Activated T-cell treated with anti-CD3 and anti-CD28 coated beads, Interleukin-2, amount 50 U/mL, for 1 hour (primary cell): ENCODE measurements at regions not wholly inside any gene's neighbourhood (a gene's known extent, or its start where the extent isn't known, plus 50 kb on each side); places are given as distances from the start of the nearest gene placed in this dataset.

Experiments used
- DNase-seq: peaks from one replicate; pipeline ENCODE4 v3.0.0-alpha.2; 2020

- no peak for DNase-seq
These were observed 121.0 kb upstream of the TWIST2 start for GRCh38 chr2:238726670-238727584.

GRCh38 chr2:238727585-238728329 is 120.1 kb upstream of the TWIST2 start:
- DNase-seq, result no peak

- DNase-seq, result no peak
These were observed 119.3 kb upstream of the TWIST2 start for GRCh38 chr2:238728330-238729260.

- no peak for DNase-seq
These were observed 118.5 kb upstream of the TWIST2 start for GRCh38 chr2:238729261-238729935.

- DNase-seq, result no peak
These were observed 117.8 kb upstream of the TWIST2 start for GRCh38 chr2:238730001-238730669.

GRCh38 chr2:238730881-238731280 is 117.0 kb upstream of the TWIST2 start:
- DNase-seq, result no peak

GRCh38 chr2:238731961-238732360 is 115.9 kb upstream of the TWIST2 start:
- DNase-seq, result no peak

- no peak for DNase-seq
These were observed 109.0 kb upstream of the TWIST2 start for GRCh38 chr2:238738917-238739316.

GRCh38 chr2:238739668-238740067 is 108.2 kb upstream of the TWIST2 start:
- no peak for DNase-seq

GRCh38 chr2:238741277-238741676 is 106.6 kb upstream of the TWIST2 start:
- no peak for DNase-seq

- no peak for DNase-seq
These were observed 105.8 kb upstream of the TWIST2 start for GRCh38 chr2:238742066-238742465.

- DNase-seq, result no peak
These were observed 105.2 kb upstream of the TWIST2 start for GRCh38 chr2:238742664-238743063.

GRCh38 chr2:238743243-238744065 is 104.4 kb upstream of the TWIST2 start:
- DNase-seq, result no peak

GRCh38 chr2:238744951-238745350 is 102.9 kb upstream of the TWIST2 start:
- no peak for DNase-seq

GRCh38 chr2:238745997-238746396 is 101.9 kb upstream of the TWIST2 start:
- DNase-seq, result no peak

GRCh38 chr2:238747114-238747513 is 100.8 kb upstream of the TWIST2 start:
- no peak for DNase-seq

GRCh38 chr2:238747557-238747956 is 100.3 kb upstream of the TWIST2 start:
- DNase-seq, result no peak

GRCh38 chr2:238750212-238750904 is 97.5 kb upstream of the TWIST2 start:
- DNase-seq, result no peak

GRCh38 chr2:238754259-238754658 is 93.6 kb upstream of the TWIST2 start:
- DNase-seq, result no peak

GRCh38 chr2:238761868-238762267 is 86.0 kb upstream of the TWIST2 start:
- DNase-seq, result no peak
